ENCODE measurements at regions not wholly inside any gene's neighbourhood (a gene's known extent, or its start where the extent isn't known, plus 50 kb on each side); places are given as distances from the start of the nearest gene placed in this dataset.

DNA sequence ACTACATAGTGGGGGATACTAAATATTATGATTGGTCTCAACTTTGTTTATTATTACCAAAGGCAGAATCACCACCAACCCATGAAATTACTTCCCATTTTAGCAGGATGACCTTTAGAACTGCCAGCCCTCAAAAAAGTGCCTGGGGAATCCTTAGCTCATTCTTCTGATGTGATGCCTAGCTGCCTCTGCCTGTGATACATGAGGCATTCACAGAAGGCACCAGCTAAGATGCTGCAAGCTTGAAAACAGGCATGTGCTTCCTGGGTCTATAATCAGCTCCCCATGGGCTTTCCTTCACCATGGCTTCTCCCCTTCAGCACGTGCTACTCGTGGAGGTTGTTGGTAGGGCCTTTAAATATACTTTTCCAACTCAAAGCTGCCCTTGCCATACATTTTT, 50.4 kb upstream of the ARHGAP20 start:
- TF ChIP-seq TCF12 (IDR thresholded peaks at IDR 0.05; ENCODE audit: low read depth) = no peak
- no peak for TF ChIP-seq TEAD4 (IDR thresholded peaks at IDR 0.05)
- TF ChIP-seq, protein P1, sequence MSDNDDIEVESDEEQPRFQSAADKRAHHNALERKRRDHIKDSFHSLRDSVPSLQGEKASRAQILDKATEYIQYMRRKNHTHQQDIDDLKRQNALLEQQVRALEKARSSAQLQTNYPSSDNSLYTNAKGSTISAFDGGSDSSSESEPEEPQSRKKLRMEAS (IDR thresholded peaks at IDR 0.05) = no peak
- TF ChIP-seq FOXM1 (IDR thresholded peaks at IDR 0.05; ENCODE audit: borderline replicate concordance, low read depth) = no peak

Measured in Ishikawa (cell line).